Upper lobe of left lung (tissue), 6 donors: ENCODE measurements at regions not wholly inside any gene's neighbourhood (a gene's known extent, or its start where the extent isn't known, plus 50 kb on each side); places are given as distances from the start of the nearest gene placed in this dataset.

Experiments used
- ATAC-seq, 2 donors: fragments of 200-7000 bp; cut with Tn5 transposase; one replicate each; pipeline ENCODE4 v1.9.1; 2022; ENCODE audit warnings: mild to moderate bottlenecking in 2 of 2, moderate library complexity in 2 of 2; ENCODE audit not compliant: low FRiP score in 2 of 2
- DNase-seq, 2 donors: peaks; one replicate each; pipeline ENCODE4 v3.0.0-alpha.2; 2019 to 2020
- H3K27ac ChIP-seq, 4 donors: fragments of 200-600 bp; sonication (generic); one replicate each; pipeline ENCODE4 v1.5.1; 2016 to 2019
- H3K27me3 ChIP-seq, 4 donors: fragments of 200-600 bp; sonication (generic); one replicate each; pipeline ENCODE4 v1.5.1; 2017 to 2019
- H3K36me3 ChIP-seq, 4 donors: fragments of 200-600 bp; sonication (generic); one replicate each; pipeline ENCODE4 v1.5.1; 2016 to 2019
- H3K4me1 ChIP-seq, 4 donors: fragments of 200-600 bp; sonication (generic); one replicate each; pipeline ENCODE4 v1.5.1; 2018 to 2019
- H3K4me3 ChIP-seq, 4 donors: fragments of 200-600 bp; sonication (generic); one replicate each; pipeline ENCODE4 v1.5.1; 2017 to 2019; ENCODE audit warnings: mild to moderate bottlenecking in 2 of 4, moderate library complexity in 1 of 4
- H3K9me3 ChIP-seq, 4 donors: fragments of 200-600 bp; sonication (generic); one replicate each; pipeline ENCODE4 v1.5.1; 2018 to 2019
- CTCF ChIP-seq, 6 experiments: fragments of 450-650 bp in 4 of 6; fragments of 200-600 bp in 2 of 6; sonication (generic) in 2 of 6; IDR thresholded peaks; one replicate each; pipeline ENCODE4 v1.5.1; 2016 to 2019; ENCODE audit warnings: antibody characterized with exemption in 6 of 6
- EP300 ChIP-seq, 4 donors: sonication (generic); formaldehyde crosslinking; IDR thresholded peaks; one replicate each; pipeline ENCODE4 v1.5.1; 2017; ENCODE audit warnings: antibody characterized with exemption in 4 of 4, control low read depth in 2 of 4
- POLR2A ChIP-seq, 4 donors: fragments of 450-650 bp; IDR thresholded peaks; one replicate each; pipeline ENCODE4 v1.5.1; 2016 to 2017; ENCODE audit warnings: antibody characterized with exemption in 4 of 4, mild to moderate bottlenecking in 2 of 4
- POLR2AphosphoS5 ChIP-seq, 2 donors: sonication (generic); formaldehyde crosslinking; IDR thresholded peaks; one replicate each; pipeline ENCODE4 v1.5.1; 2017; ENCODE audit warnings: antibody characterized with exemption in 2 of 2
- WGBS, 2 donors: methylation state at CpG; one replicate each; pipeline ENCODE4 v1.1.5; 2017 to 2018; 5-methylcytosine and 5-hydroxymethylcytosine counted together
- donor health status: DM: no; HTN: no; CAD: no; lungs with moderate emphysema.
- donor health status: DM: no; HTN: yes; CAD: no; lungs with severe emphysema.

DNA sequence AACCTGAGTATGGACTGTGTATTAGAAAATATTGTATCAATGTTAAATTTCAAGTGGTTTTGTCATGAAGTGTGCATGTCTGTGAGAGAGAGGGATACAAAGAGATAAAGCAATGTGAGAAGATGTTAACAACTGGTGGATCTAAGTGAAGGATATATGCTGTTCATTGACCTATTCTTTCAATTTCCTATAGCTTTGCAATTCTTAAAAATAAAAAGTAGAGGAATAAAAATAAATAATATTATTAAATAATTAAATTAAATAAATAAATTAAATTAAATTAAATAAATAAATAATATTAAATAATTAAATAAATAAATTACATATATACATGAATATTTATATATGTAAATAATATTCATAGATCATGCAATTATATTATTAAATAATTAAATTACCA is 131.2 kb upstream of the DACH1 start:
- Histone ChIP-seq H3K4me3 (no peak overlapping the region), H3K4me1 (no peaks in the 10 kb centered on the region), H3K27me3 (no peaks in the 10 kb centered on the region), H3K9me3 (peaks cover 0 to 4% (median 0%) of the 10 kb centered on the region in 4 donors), H3K27ac (no peak overlapping the region), H3K36me3 (no peaks in the 10 kb centered on the region)
- TF ChIP-seq POLR2A (IDR thresholded peaks at IDR 0.05) (no peak), CTCF (IDR thresholded peaks at IDR 0.05) (no peak), EP300 (IDR thresholded peaks at IDR 0.05) (no peak), POLR2AphosphoS5 (IDR thresholded peaks at IDR 0.05) (no peak)
- no peak for DNase-seq
- ATAC-seq = no peak

DNA sequence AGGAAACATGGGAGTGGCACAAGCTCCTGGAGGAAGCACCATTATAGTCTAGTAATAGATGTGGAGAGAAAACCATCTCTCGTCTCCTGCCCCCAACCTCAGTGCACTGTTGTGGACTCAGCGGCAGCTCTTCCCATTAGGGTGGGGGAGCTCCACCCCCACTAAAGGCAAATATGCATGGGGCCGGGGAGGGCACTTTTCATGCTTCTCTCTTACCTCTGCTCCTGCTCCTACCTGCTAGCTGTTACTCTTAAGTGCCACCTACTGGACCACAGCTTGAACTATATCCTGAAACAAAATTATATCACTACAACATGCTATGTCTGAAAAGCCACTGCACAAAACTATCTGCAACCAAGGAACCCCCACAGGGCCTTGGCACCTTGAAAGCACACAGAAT is 112.6 kb upstream of the DACH1 start:
- ATAC-seq = no peak
- Histone ChIP-seq H3K4me3 (no peak overlapping the region), H3K9me3 (peaks cover 0 to 4% (median 0%) of the 10 kb centered on the region in 4 donors), H3K27ac (no peak overlapping the region), H3K36me3 (no peaks in the 10 kb centered on the region), H3K4me1 (no peaks in the 10 kb centered on the region), H3K27me3 (no peaks in the 10 kb centered on the region)
- WGBS, 2 donors = 15 to 25% methylated on average over 3 of the region's 3 CpGs
- no peak for DNase-seq
- TF ChIP-seq CTCF (IDR thresholded peaks at IDR 0.05) (no peak), POLR2AphosphoS5 (IDR thresholded peaks at IDR 0.05) (no peak), POLR2A (IDR thresholded peaks at IDR 0.05) (no peak), EP300 (IDR thresholded peaks at IDR 0.05) (no peak)

DNA sequence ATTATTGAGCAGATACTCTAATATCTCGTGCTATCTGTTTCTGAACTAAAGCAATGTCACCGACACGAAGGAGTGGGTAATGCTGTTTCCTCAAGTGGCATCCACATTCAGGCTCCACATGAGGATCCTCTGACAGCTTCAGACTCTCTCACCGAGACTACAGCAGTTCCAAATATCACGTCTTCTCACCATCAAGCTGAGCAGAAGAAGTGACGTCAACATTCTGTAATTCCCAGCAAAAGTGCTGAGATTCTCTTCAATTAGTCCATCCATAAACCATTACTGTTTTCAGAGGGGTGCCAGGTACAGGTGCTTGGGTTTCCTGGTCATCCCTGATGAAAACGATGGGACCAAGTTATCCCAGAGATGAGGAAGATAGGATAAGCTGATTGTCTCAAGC is 110.0 kb upstream of the DACH1 start:
- no peaks in the 10 kb centered on the region for H3K36me3 ChIP-seq
- DNase-seq = no peak
- ATAC-seq = no peak
- no peaks in the 10 kb centered on the region for H3K4me1 ChIP-seq
- no peaks in the 10 kb centered on the region for H3K9me3 ChIP-seq
- no peak overlapping the region for H3K4me3 ChIP-seq
- no peak for TF ChIP-seq EP300 (IDR thresholded peaks at IDR 0.05)
- no peak for TF ChIP-seq POLR2AphosphoS5 (IDR thresholded peaks at IDR 0.05)
- TF ChIP-seq POLR2A (IDR thresholded peaks at IDR 0.05) = no peak
- no peak for TF ChIP-seq CTCF (IDR thresholded peaks at IDR 0.05)
- no peaks in the 10 kb centered on the region for H3K27me3 ChIP-seq
- H3K27ac ChIP-seq = no peak overlapping the region
- WGBS, 2 donors = 89 to 93% methylated on average over 7 of the region's 7 CpGs

DNA sequence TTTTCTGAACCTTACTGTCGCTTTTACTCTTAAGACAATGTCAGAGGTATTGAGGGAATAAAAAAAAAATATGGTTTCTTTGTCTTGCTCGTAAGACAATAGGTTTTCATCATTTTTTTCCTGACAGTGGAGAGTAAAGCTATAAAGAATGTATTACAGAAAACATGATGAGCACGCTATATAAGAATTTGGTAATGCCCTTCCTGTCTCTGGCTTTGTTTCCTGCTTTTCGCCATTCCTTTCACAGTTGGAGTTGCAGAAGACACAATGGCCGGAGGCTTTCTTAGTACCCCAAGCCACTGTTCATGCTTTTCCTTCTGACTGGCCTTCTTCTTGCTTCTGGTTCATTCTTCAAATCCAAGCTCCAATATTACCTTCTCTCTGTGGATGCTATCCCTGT is 101.0 kb upstream of the DACH1 start:
- H3K36me3 ChIP-seq = no peaks in the 10 kb centered on the region
- no peak overlapping the region for H3K4me3 ChIP-seq
- 63 to 70% methylated on average over 5 of the region's 5 CpGs for WGBS, 2 donors
- DNase-seq (no peak), ATAC-seq (no peak)
- H3K27me3 ChIP-seq = no peaks in the 10 kb centered on the region
- no peaks in the 10 kb centered on the region for H3K9me3 ChIP-seq
- TF ChIP-seq POLR2A (IDR thresholded peaks at IDR 0.05) (no peak), EP300 (IDR thresholded peaks at IDR 0.05) (no peak), CTCF (IDR thresholded peaks at IDR 0.05) (no peak), POLR2AphosphoS5 (IDR thresholded peaks at IDR 0.05) (no peak)
- H3K4me1 ChIP-seq = no peaks in the 10 kb centered on the region
- H3K27ac ChIP-seq = no peak overlapping the region

GRCh38 chr13:71964491-71965100 is 97.6 kb upstream of the DACH1 start:
- Histone ChIP-seq H3K27ac (no peak overlapping the region), H3K27me3 (no peaks in the 10 kb centered on the region), H3K36me3 (no peaks in the 10 kb centered on the region), H3K9me3 (no peaks in the 10 kb centered on the region), H3K4me3 (no peak overlapping the region), H3K4me1 (no peaks in the 10 kb centered on the region)
- WGBS, 2 donors = 57% methylated on average over 8 of the region's 8 CpGs
- ATAC-seq (no peak), DNase-seq (no peak)
- no peak for TF ChIP-seq EP300 (IDR thresholded peaks at IDR 0.05)
- no peak for TF ChIP-seq POLR2AphosphoS5 (IDR thresholded peaks at IDR 0.05)
- no peak for TF ChIP-seq POLR2A (IDR thresholded peaks at IDR 0.05)
- TF ChIP-seq CTCF (IDR thresholded peaks at IDR 0.05) = no peak
